Stimulated activated CD4-positive, alpha-beta T cell treated with anti-CD3 and anti-CD28 coated beads, TNF-alpha, amount 100 ng/mL, for 24 hours (primary cell): ENCODE measurements at regions not wholly inside any gene's neighbourhood (a gene's known extent, or its start where the extent isn't known, plus 50 kb on each side); places are given as distances from the start of the nearest gene placed in this dataset.
"Not testable (repeated sequence)": the region's sequence is repeated elsewhere in the genome, so short reads cannot be mapped to it uniquely, and the experiment has no call there.

Experiments used
- DNase-seq, 3 experiments: peaks; one replicate each; pipeline ENCODE4 v3.0.0-alpha.2; 2020; ENCODE audit warnings: low read depth in 3 of 3

GRCh38 chr2:191476901-191477300, 201.0 kb upstream of the NABP1 start:
- no peak for DNase-seq

GRCh38 chr2:191478799-191479679, 198.9 kb upstream of the NABP1 start:
- DNase-seq, result no peak

- no peak for DNase-seq
Observed at GRCh38 chr2:191479680-191480023, 198.3 kb upstream of the NABP1 start.

- DNase-seq, result no peak
Observed at GRCh38 chr2:191481305-191482070, 196.4 kb upstream of the NABP1 start.

GRCh38 chr2:191483117-191483516, 194.8 kb upstream of the NABP1 start:
- DNase-seq, result no peak

- peak in 1 of 3 experiments; percentile 9 for DNase-seq
Observed at GRCh38 chr2:191486584-191487320, 191.2 kb upstream of the NABP1 start.

GRCh38 chr2:191488135-191488534, 189.8 kb upstream of the NABP1 start:
- DNase-seq, result no peak

DNA sequence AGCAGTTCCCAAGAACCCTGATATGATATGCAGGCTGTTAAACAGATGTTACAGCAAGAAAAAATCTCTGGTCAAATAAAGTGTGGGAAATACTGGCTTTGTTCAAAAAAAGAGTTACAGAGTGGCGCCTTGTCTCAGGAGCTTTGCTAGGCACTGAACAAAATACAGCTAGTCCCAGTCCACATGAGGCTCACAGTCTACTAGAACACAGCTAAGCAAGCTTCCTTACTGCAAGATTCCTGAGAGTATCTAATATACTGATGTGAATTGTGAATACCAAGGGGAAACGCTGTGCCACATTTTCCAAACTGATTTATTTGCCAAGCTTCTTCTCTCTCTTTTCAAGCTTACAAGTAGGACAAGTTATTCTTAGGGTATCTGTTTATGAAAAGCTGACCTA, 188.8 kb upstream of the NABP1 start:
- DNase-seq, result no peak

- no peak for DNase-seq
Observed at GRCh38 chr2:191496838-191497237, 181.1 kb upstream of the NABP1 start.

- no peak for DNase-seq
Observed at GRCh38 chr2:191497822-191498221, 180.1 kb upstream of the NABP1 start.

DNA sequence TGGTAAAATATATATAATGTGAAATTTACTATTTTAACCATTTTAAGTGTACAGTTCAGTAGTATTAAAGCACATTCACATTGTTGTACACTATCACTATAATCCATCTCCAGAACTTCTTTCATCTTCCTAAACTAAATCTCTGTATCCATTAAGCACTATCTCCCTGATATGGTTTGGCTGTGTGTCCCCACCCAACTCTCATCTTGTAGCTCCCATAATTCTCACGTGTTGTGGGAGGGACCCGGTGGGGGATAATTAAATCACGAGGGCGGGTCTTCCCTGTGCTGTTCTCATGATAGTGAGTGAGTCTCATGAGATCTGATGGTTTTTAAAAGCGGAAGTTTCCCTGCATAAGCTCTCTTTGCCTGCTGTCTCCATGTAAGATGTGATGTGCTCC, 178.9 kb upstream of the NABP1 start:
- no peak for DNase-seq

GRCh38 chr2:191499874-191500565, 177.9 kb upstream of the NABP1 start:
- no peak for DNase-seq

DNA sequence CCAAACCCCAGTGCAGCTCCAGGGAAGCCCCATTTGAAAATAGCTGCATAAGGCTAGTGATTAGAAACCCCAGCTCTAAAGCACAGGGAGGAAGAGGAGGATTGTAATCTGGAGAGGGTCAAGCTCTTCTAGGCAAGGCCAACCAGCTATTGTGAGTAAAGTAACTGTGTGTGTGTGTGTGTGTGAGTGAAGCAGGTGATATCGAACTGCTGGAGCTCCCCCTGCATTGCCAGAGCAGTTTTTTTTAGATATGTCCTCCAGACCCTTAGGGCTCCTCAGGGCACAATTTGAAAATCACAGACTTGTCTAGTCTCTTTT, 177.4 kb upstream of the NABP1 start:
- DNase-seq, result no peak

GRCh38 chr2:191500884-191501560, 176.9 kb upstream of the NABP1 start:
- no peak for DNase-seq

DNA sequence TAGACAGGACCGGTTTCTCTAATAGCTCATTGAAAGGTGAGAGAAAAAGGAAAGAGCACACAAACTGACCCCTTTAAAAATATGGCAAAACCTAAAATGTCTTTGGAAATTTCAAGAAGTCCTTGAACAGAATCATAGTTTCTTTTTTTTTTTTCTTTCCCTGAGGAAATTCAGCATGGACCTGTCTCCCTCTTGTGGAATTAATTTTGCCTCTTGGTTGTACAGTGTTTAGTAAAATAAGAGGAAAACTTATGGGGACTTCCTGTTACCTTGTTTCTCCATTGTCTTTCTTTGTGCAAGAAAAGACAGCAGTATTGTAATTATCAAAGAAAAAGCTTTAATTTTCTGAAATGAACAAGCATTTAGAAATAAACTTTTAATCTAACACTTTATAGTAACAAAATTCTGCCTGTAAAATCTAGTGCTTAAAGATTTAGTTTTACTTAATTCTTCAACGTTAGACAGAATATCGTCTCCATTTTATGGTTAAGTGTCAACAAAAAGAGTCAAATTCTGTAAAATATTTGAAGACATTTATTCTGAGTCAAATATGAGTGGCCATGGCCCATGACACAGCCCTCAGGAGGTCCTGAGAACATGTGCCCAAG, 176.3 kb upstream of the NABP1 start:
- DNase-seq, result no peak

GRCh38 chr2:191506515-191506914, 171.4 kb upstream of the NABP1 start:
- no peak for DNase-seq

GRCh38 chr2:191507252-191507853, 170.6 kb upstream of the NABP1 start:
- not testable (repeated sequence) for DNase-seq

- DNase-seq, result no peak
Observed at GRCh38 chr2:191508738-191509137, 169.2 kb upstream of the NABP1 start.

DNA sequence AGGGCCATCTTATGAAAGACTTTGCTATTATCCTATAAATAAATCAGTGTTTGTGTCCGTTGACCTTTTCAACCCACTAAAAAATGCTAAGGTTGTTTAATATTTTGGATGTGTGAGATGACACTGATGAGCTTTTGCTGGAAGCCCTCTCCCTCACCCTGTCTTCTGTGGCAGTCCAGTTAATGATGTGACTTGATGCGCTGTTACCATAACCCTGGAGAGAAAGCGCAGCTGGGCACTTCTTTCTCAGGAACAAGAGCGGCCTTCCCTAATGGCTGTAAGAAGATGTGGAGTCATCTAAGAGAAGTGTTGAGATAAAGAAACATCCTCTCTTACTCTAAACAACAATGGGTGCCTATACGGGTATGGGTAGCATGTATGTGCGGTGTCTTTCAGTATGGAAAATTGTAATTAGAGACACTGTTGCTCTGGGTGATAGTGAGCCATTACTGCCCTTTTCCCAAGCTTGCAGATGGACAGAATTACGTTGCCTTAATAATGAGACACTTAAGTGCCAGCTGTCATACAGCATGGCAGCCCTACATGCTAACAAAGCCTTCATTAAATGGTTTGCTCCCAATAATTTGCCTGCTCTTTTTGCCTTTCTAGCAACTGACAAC, 165.6 kb upstream of the NABP1 start:
- no peak for DNase-seq

DNA sequence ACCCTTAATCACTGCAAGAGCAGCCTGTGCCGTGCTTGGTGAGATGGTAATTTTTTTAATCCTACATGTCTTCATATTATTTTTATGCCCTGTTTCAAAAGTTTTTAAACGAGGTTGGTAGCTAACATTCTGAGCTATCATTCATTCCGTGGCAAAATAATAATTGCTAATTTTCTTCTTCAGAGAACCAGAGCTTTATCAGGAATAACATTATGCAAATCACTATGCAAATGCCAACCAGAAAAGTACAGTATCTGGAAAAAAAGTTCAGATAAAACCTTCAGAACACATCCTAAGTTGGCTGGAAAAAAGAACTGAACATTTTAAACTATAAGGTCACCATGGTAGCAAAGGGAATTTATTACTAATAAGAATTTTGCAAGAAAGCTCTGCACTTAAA, 165.1 kb upstream of the NABP1 start:
- no peak for DNase-seq
